CMK (cell line): ENCODE measurements at regions not wholly inside any gene's neighbourhood (a gene's known extent, or its start where the extent isn't known, plus 50 kb on each side); places are given as distances from the start of the nearest gene placed in this dataset.
"Not testable (repeated sequence)": the region's sequence is repeated elsewhere in the genome, so short reads cannot be mapped to it uniquely, and the experiment has no call there.

ENCODE experiments used
- DNase-seq: peaks from one replicate; pipeline ENCODE4 v3.0.0-alpha.2; 2010; ENCODE audit warnings: low read depth

- no peak for DNase-seq
These were observed 179.4 kb upstream of the MKLN1 start for GRCh38 chr7:131148258-131148657.

DNA sequence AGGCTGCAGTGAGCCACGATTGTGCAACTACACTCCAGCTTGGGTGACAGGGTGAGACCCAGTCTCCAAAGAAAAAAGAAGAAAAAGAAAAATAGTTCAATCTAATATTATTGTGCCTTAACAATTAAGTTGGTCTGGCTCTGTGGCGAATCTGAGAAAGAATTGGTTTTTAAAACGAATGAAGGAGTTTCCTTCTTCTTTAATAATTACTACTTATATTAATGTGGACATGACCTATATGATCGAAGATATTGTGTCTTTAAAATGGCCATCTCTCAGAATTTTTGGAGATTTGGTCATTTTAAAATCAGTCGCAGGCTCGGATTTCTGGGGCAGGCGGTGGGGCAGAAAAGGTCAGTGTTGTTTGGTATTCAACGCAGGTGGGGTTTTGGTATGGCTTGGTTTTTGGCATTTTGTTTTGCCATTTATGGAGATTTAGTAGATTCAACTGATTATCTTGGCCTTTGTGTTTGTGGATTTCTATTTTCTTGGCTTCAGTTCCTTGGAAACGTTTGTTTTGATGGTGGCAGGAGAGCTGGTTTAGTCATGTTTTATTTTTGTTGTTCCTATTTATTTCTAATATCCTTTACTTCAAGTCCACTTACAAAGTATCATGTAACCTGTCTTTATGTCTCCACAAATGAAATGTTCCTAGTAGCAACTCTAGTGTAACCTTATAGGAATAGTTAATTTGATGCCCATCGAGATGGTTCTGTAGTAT, 178.8 kb upstream of the MKLN1 start:
- DNase-seq, result no peak

DNA sequence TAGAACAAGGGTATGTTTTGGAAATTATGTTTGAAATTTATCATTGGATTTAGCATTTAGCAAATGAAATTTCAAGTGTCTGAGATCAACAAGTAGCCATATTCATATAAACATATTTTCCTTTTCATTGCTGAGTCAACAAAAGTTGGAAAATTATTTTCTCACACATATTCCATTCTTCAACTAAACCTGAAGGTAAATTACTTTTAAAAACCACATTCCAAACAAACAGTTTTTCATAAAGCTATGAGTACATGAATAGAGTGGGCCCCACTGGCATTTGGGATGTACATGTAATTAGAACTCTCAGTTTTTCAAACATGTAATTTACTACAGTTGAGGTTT, 178.3 kb upstream of the MKLN1 start:
- no peak for DNase-seq

- no peak for DNase-seq
These were observed 177.8 kb upstream of the MKLN1 start for GRCh38 chr7:131149840-131150239.

- DNase-seq, result no peak
These were observed 176.6 kb upstream of the MKLN1 start for GRCh38 chr7:131151034-131151433.

GRCh38 chr7:131152766-131153165, 174.9 kb upstream of the MKLN1 start:
- DNase-seq, result no peak

- no peak for DNase-seq
These were observed 173.3 kb upstream of the MKLN1 start for GRCh38 chr7:131154380-131154779.

GRCh38 chr7:131157530-131158243, 170.0 kb upstream of the MKLN1 start:
- no peak for DNase-seq

DNA sequence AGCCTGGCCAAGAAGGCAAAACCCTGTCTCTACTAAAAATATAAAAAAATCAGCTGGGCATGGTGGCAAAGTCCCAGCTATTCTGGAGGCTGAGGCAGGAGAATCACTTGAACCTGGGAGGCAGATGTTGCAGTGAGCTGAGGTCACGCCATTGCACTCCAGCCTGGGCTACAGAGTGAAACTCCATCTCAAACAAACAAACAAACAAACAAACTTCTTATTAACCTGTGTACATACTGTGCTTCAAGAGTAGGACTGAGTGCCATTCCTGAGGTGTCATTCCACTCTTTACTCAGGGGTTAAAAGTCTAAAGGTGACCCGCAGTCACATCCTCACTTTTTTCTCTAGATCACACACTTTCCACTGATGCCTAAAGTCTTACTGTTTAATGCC, 169.4 kb upstream of the MKLN1 start:
- DNase-seq, result not testable (repeated sequence)

DNA sequence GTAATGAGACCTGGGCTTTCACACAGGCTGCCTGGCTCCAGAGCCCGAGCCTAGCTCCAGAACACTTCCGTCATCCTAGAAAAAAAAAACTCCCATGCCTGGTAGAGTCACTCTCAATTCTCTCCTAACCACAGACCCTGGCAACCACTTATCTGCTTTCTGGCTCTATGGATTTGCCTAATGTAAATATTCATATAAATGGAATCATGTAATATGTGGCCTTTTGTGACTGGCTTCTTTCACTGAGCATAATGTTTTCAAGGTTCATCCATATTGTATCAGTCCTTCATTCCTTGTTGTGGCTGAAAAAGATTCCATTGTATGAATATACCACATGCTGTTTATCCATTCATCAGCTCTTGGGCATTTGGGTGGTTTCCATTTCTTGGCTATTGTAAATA, 167.7 kb upstream of the MKLN1 start:
- DNase-seq, result no peak

DNA sequence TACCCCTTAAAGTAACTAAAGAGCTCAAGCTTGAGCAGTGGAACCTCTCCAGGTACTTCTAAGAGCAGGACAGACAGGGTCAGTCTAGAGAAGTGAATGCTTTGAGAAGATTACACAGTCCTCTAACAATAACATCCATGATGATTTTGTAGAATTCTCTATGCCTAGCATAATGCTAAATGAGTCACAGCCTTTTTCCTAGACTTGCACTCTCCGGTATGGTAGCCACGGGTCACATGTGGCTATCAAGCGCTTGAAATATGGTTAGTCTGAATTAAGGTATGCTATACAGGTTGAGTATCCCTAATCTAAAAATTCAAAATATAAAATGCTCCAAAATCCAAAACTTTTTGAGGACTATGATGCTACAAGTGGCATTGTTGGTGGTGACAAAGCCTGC, 166.6 kb upstream of the MKLN1 start:
- DNase-seq, result no peak

- DNase-seq, result no peak
These were observed 163.4 kb upstream of the MKLN1 start for GRCh38 chr7:131164025-131164925.

- DNase-seq, result no peak
These were observed 161.6 kb upstream of the MKLN1 start for GRCh38 chr7:131166066-131166465.

- no peak for DNase-seq
These were observed 157.0 kb upstream of the MKLN1 start for GRCh38 chr7:131170440-131171271.

DNA sequence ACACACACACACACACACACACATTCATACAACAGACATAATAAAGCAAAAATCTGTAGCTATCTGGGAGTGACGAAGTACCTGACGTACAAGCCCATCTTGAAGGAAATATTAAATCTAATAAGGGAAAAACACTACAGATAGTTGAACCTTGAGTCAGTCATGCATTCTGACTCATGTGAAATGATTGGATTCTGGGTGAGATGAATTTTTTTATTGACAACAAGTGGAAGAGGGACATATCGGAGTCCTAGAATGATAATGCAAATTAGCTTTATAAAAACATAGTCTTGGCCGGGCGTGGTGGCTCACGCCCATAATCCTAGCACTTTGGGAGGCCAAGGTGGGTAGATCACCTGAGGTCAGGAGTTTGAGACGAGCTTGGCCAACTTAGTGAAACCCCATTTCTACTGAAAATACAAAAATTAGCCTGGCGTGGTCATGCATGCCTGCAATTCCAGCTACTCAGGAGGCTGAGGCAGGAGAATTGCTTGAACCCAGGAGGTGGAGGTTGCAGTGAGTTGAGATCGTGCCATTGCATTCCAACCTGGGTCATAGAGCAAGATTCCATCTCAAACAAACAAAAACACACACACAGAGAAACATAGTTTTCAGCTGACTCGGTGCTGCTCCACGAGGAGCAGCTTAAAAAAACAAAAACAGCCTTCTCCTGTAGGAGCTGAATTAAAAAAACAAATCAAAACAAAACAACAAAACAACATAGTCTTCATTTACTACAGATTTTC, 154.4 kb upstream of the MKLN1 start:
- DNase-seq, result no peak

- DNase-seq, result no peak
These were observed 153.3 kb upstream of the MKLN1 start for GRCh38 chr7:131174391-131174790.

DNA sequence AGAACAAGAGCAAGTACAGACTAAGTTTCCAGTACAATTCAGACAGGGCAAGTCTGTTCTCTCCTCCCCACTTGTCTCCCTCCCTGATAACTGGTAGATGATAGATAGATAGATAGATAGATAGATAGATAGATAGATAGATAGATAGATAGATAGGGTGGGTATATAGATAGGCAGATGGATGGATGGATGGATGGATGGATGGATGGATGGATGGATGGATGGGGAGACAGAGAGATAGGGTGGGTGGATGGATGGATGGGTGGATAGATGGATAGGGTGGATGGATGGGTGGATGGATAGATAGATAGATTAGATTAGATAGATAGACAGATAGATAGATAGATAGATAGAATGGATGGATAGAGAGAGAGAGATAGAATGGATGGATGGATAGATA, 152.8 kb upstream of the MKLN1 start:
- DNase-seq, result no peak

- no peak for DNase-seq
These were observed 145.1 kb upstream of the MKLN1 start for GRCh38 chr7:131182446-131183058.

DNA sequence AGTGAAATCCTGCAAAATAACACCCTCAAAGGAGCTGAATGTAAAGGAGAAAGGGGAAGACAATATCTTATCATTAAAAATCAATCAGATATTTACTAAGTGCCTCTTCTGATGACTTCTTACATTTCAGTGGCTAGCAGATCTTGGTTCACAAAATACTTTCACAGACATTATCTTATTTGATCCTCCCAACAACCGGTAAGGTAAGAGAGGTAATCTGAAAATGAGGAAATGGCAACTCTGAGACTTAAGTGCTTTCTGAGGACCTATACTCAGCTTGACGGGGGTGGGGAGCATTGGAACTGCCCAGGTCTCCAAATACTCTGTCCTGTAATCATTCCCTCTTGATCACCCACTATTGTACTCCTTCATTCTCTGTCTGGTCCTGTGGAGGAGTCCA, 144.6 kb upstream of the MKLN1 start:
- DNase-seq, result no peak

- no peak for DNase-seq
These were observed 144.0 kb upstream of the MKLN1 start for GRCh38 chr7:131183611-131184119.

GRCh38 chr7:131186816-131187215, 140.9 kb upstream of the MKLN1 start:
- DNase-seq, result no peak
